Heart left ventricle (tissue), 16 donors: ENCODE measurements at regions not wholly inside any gene's neighbourhood (a gene's known extent, or its start where the extent isn't known, plus 50 kb on each side); places are given as distances from the start of the nearest gene placed in this dataset.

Source experiments
- ATAC-seq, 4 donors: fragments of 200-7000 bp; cut with Tn5 transposase; one replicate each; pipeline ENCODE4 v1.9.1; 2020 to 2022; ENCODE audit warnings: moderate library complexity in 4 of 4, mild to moderate bottlenecking in 3 of 4, moderate number of reproducible peaks in 1 of 4
- DNase-seq, 5 donors: peaks; one replicate each; pipeline ENCODE4 v3.0.0-alpha.2; 2020
- H3K27ac ChIP-seq, 12 donors: fragments of 200-600 bp; sonication (generic) in 4 of 12; one replicate each; pipeline versions ENCODE4 v1.5.0 to v1.8.0; 2016 to 2022; ENCODE audit warnings: mild to moderate bottlenecking in 2 of 12
- H3K27me3 ChIP-seq, 9 donors: fragments of 200-600 bp; sonication (generic) in 2 of 9; one replicate each; pipeline versions ENCODE4 v1.5.1 to v1.8.0; 2016 to 2022; ENCODE audit warnings: mild to moderate bottlenecking in 3 of 9
- H3K36me3 ChIP-seq, 9 donors: fragments of 200-600 bp; sonication (generic) in 2 of 9; one replicate each; pipeline versions ENCODE4 v1.5.0 to v1.8.0; 2018 to 2022; ENCODE audit warnings: mild to moderate bottlenecking in 2 of 9
- H3K4me1 ChIP-seq, 12 donors: fragments of 200-600 bp; sonication (generic) in 4 of 12; one replicate each; pipeline versions ENCODE4 v1.5.0 to v1.8.0; 2016 to 2022; ENCODE audit warnings: mild to moderate bottlenecking in 3 of 12
- H3K4me3 ChIP-seq, 12 donors: fragments of 200-600 bp; sonication (generic) in 4 of 12; one replicate each; pipeline versions ENCODE4 v1.5.0 to v1.8.0; 2017 to 2022; ENCODE audit warnings: mild to moderate bottlenecking in 9 of 12, moderate library complexity in 4 of 12
- H3K9me3 ChIP-seq, 12 donors: fragments of 200-600 bp; sonication (generic) in 4 of 12; one replicate each; pipeline versions ENCODE4 v1.5.0 to v1.8.0; 2016 to 2022; ENCODE audit warnings: mild to moderate bottlenecking in 1 of 12
- POLR2A ChIP-seq, 2 donors: fragments of 450-650 bp; IDR thresholded peaks; one replicate each; pipeline ENCODE4 v1.6.1; 2017; ENCODE audit warnings: antibody characterized with exemption in 2 of 2, mild to moderate bottlenecking in 2 of 2, moderate library complexity in 2 of 2
- WGBS, 4 donors: extraction: QIAGEN DNeasy Blood & Tissue Kit in 2 of 4; methylation state at CpG; one replicate each; pipeline versions ENCODE4 v1.1.5 to v1.1.7; 2013 to 2018; 5-methylcytosine and 5-hydroxymethylcytosine counted together
- intact Hi-C, 10 donors: fragments of 100-400 bp; cut with DNase I; formaldehyde crosslinking; loops; one replicate each; pipeline versions ENCODE4 v1.11.1 to v1.14.2; 2022
- TF ChIP-seq, protein P1 (sequence below), 12 donors: fragments of 200-600 bp; sonication (generic) in 4 of 12; IDR thresholded peaks; one replicate each; pipeline versions ENCODE4 v1.5.0 to v1.8.0; 2018 to 2022; ENCODE audit warnings: antibody characterized with exemption in 12 of 12, mild to moderate bottlenecking in 5 of 12
- donor health status: ischemic (EF 13 %, LVEDD 7.1; RV severe dilation, severe dysfunction).
- donor health status: healthy with polysubstance abuse.
- donor health status: DM: no; HTN: yes; CAD: no.
- donor health status: DM: no; HTN: no; CAD: no.
- donor health status: ischemic (EF 25% LVEDD 6.9; RV normal size, moderate dysfunction).
- donor health status: ischemic (EF 25% LVEDD 5.7; RV mildly dilated, moderate dysfunction).
- donor health status: healthy.
- donor health status: DM: yes; HTN: yes; CAD: no.
- donor health status: ischemic (EF 35%, LVEDD 5.7; RV mildly dilated, moderate dysfunction).
- donor health status: nonischemic (EF 11% LVEDD 7.7; RV severe dilation, severe dysfunction).
- donor health status: DM: yes; HTN: yes; CAD: no.
- donor health status: PGD.
- donor health status: ischemic (EF 29% LVEDD 5.4; RV normal size, mild dysfunction).
- donor health status: nonischemic (EF 23%, LVEDD 6.1; RV moderate dilation, normal function).

DNA sequence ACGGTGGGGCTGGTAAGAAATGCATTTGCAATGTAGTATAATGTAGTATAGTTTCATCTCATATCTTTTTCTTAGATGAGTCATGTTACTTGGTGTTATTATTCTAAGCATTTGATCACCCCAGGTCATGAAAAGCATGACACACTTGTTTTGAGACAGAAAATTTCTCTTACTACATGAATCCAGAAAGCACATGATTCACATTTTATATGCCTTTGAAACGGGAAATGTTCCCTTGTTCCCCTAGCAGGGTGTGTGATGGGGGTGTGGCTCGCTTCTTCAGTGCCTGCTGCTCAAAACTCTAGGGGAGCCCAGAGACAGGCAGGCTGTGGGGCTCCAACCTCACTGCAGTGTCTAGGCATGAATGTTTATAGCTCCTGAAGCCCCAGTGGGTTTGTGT is 116.0 kb upstream of the RAB27B start:
- Histone ChIP-seq H3K9me3 (peaks cover 0 to 6% (median 0%) of the 10 kb centered on the region in 12 donors), H3K27me3 (peaks cover 0 to 17% (median 0%) of the 10 kb centered on the region in 9 donors), H3K27ac (no peak overlapping the region), H3K4me1 (no peaks in the 10 kb centered on the region), H3K36me3 (no peaks in the 10 kb centered on the region), H3K4me3 (no peak overlapping the region)
- no peak for DNase-seq
- TF ChIP-seq, protein P1, sequence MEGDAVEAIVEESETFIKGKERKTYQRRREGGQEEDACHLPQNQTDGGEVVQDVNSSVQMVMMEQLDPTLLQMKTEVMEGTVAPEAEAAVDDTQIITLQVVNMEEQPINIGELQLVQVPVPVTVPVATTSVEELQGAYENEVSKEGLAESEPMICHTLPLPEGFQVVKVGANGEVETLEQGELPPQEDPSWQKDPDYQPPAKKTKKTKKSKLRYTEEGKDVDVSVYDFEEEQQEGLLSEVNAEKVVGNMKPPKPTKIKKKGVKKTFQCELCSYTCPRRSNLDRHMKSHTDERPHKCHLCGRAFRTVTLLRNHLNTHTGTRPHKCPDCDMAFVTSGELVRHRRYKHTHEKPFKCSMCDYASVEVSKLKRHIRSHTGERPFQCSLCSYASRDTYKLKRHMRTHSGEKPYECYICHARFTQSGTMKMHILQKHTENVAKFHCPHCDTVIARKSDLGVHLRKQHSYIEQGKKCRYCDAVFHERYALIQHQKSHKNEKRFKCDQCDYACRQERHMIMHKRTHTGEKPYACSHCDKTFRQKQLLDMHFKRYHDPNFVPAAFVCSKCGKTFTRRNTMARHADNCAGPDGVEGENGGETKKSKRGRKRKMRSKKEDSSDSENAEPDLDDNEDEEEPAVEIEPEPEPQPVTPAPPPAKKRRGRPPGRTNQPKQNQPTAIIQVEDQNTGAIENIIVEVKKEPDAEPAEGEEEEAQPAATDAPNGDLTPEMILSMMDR (IDR thresholded peaks at IDR 0.05) = no peak
- TF ChIP-seq POLR2A (IDR thresholded peaks at IDR 0.05) = no peak
- WGBS, 4 donors = 66 to 79% (median 76%) methylated on average over 3 of the region's 3 CpGs
- intact Hi-C loops = no loop called here
- no peak for ATAC-seq

DNA sequence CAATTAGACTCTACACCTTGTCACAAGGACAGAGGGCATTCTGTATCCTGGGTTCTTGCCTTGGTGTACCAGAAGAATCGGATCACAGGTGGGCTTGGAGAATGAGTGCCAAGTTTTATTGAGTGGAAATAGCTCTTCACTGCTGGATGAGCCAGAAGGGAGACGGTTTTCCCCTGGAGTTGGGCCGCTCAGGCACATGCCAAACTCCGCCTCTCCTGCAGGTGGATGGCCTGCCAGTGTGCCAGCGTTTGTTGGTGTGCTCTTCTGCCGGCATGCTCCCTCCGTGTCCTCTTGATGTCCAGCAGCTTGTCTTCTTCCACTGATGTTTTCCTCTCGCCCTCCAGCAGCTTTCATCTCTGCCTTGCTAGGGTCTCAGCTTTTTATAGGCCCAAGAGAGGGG is 115.5 kb upstream of the RAB27B start:
- no peaks in the 10 kb centered on the region for H3K4me1 ChIP-seq
- ATAC-seq (no peak), DNase-seq (no peak)
- WGBS, 4 donors = 72 to 84% (median 76%) methylated on average over 8 of the region's 8 CpGs
- intact Hi-C loops = no loop called here
- no peak overlapping the region for H3K27ac ChIP-seq
- peaks cover 0 to 2% (median 0%) of the 10 kb centered on the region in 12 donors for H3K9me3 ChIP-seq
- no peaks in the 10 kb centered on the region for H3K36me3 ChIP-seq
- TF ChIP-seq POLR2A (IDR thresholded peaks at IDR 0.05) = no peak
- TF ChIP-seq, protein P1 (IDR thresholded peaks at IDR 0.05) = no peak
- H3K27me3 ChIP-seq = peaks cover 0 to 21% (median 0%) of the 10 kb centered on the region in 9 donors
- no peak overlapping the region for H3K4me3 ChIP-seq

DNA sequence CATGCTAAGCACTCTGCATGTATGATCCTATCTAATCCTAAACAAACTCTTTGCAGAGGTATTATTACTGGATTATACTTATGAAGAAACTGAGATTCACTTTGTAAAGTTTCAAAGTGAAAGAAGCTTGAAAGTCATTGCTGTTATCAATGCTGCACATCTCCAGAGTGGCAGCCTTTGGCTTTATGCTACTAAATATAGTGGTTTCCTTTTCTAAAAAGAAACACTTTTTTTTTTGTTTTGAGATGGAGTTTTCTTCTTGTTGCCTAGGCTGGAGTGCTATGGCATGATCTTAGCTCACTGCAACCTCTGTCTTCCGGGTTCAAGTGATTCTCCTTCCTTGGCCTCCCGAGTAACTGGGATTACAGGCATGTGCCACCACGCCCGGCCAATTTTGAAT is 114.9 kb upstream of the RAB27B start:
- TF ChIP-seq POLR2A (IDR thresholded peaks at IDR 0.05) = no peak
- TF ChIP-seq, protein P1 (IDR thresholded peaks at IDR 0.05) = no peak
- Histone ChIP-seq H3K36me3 (no peaks in the 10 kb centered on the region), H3K27me3 (peaks cover 0 to 21% (median 0%) of the 10 kb centered on the region in 9 donors), H3K9me3 (no peaks in the 10 kb centered on the region), H3K4me1 (peaks cover 0 to 4% (median 0%) of the 10 kb centered on the region in 12 donors), H3K4me3 (no peak overlapping the region), H3K27ac (no peak overlapping the region)
- intact Hi-C loops = no loop called here
- DNase-seq (no peak), ATAC-seq (no peak)
- WGBS, 4 donors = 95 to 98% (median 96%) methylated on average over 4 of the region's 4 CpGs

DNA sequence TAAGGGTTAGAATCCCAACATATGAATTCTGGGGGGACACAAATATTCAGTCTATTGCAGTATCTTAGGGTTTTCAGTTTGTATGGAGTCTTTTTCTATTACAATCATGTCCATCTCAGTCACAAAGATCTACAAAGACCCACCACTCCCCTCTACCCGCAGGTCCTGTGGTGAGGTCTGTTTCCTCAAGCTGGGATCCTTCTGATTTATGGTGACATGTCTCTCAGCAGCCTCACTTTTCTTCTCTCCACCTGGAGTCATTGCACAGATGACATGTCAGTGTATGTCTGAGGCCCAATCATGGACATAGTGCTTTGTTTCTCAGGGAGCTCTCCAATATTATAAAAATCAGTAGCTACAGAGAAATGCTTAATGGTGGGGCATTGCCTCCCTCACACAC is 113.4 kb upstream of the RAB27B start:
- intact Hi-C loops = no loop called here
- Histone ChIP-seq H3K27me3 (peaks cover 0 to 28% (median 0%) of the 10 kb centered on the region in 9 donors), H3K4me3 (no peak overlapping the region), H3K9me3 (no peaks in the 10 kb centered on the region), H3K36me3 (no peaks in the 10 kb centered on the region), H3K4me1 (peaks cover 0 to 4% (median 0%) of the 10 kb centered on the region in 12 donors), H3K27ac (no peak overlapping the region)
- ATAC-seq (no peak), DNase-seq (no peak)
- 62 to 88% (median 85%) methylated on average over 1 of the region's 1 CpG for WGBS, 4 donors
- TF ChIP-seq POLR2A (IDR thresholded peaks at IDR 0.05) = no peak

DNA sequence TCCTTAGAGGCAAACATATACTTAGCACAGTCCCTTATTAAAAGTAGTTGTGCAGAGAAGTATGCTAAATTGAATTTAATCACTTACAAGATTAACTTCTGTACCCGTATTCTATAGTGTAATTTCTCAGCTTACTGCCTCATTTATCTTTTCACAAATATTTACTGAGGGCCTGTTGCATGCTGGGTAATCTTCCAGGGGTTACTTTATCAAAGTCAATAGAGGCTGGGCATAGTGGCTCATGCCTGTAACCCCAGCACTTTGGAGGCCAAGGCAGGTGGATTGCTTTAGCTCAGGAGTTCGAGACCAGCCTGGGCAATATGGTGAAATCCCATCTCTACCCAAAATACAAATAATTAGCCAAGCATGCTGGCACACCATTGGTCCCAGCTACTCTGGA is 111.7 kb upstream of the RAB27B start:
- ATAC-seq (no peak), DNase-seq (no peak)
- 85 to 91% (median 89%) methylated on average over 2 of the region's 2 CpGs for WGBS, 4 donors
- H3K36me3 ChIP-seq = no peaks in the 10 kb centered on the region
- H3K27ac ChIP-seq = no peak overlapping the region
- H3K27me3 ChIP-seq = peaks cover 0 to 31% (median 0%) of the 10 kb centered on the region in 9 donors
- intact Hi-C loops = no loop called here
- H3K9me3 ChIP-seq = no peaks in the 10 kb centered on the region
- TF ChIP-seq, protein P1 (IDR thresholded peaks at IDR 0.05) = no peak
- TF ChIP-seq POLR2A (IDR thresholded peaks at IDR 0.05) = no peak
- no peak overlapping the region for H3K4me3 ChIP-seq
- peaks cover 0 to 4% (median 0%) of the 10 kb centered on the region in 12 donors for H3K4me1 ChIP-seq
